Mucosa of descending colon (tissue), 3 donors: ENCODE measurements at regions not wholly inside any gene's neighbourhood (a gene's known extent, or its start where the extent isn't known, plus 50 kb on each side); places are given as distances from the start of the nearest gene placed in this dataset.

Source experiments
- ATAC-seq: fragments of 200-7000 bp; cut with Tn5 transposase; one replicate; pipeline ENCODE4 v1.9.1; 2020; ENCODE audit warnings: mild to moderate bottlenecking, moderate library complexity
- DNase-seq, 3 donors: peaks; one replicate each; pipeline ENCODE4 v3.0.0-alpha.2; 2020
- H3K36me3 ChIP-seq: fragments of 200-600 bp; one replicate; pipeline ENCODE4 v1.8.0; 2021; ENCODE audit warnings: low read depth, mild to moderate bottlenecking
- H3K4me1 ChIP-seq: fragments of 200-600 bp; one replicate; pipeline ENCODE4 v1.8.0; 2021; ENCODE audit warnings: low read depth, mild to moderate bottlenecking
- H3K4me3 ChIP-seq: fragments of 200-600 bp; one replicate; pipeline ENCODE4 v1.8.0; 2021; ENCODE audit warnings: mild to moderate bottlenecking
- H3K9me3 ChIP-seq: fragments of 200-600 bp; one replicate; pipeline ENCODE4 v1.8.0; 2021; ENCODE audit warnings: mild to moderate bottlenecking
- intact Hi-C, 2 donors: fragments of 100-400 bp; cut with DNase I in 1 of 2; cut with micrococcal nuclease in 1 of 2; formaldehyde crosslinking; loops; one replicate each; pipeline versions ENCODE4 v1.11.0 to v1.11.1; 2022; cut with DNase I, micrococcal nuclease
- TF ChIP-seq, protein P1 (sequence below): fragments of 200-600 bp; IDR thresholded peaks from one replicate; pipeline ENCODE4 v1.8.0; 2022; ENCODE audit warnings: antibody characterized with exemption, mild to moderate bottlenecking
- donor health status: DM: no; HTN: no; CAD: no; lungs with moderate emphysema.
- donor health status: DM: no; HTN: no; CAD: no.
- donor health status: DM: no; HTN: yes; CAD: no.

DNA sequence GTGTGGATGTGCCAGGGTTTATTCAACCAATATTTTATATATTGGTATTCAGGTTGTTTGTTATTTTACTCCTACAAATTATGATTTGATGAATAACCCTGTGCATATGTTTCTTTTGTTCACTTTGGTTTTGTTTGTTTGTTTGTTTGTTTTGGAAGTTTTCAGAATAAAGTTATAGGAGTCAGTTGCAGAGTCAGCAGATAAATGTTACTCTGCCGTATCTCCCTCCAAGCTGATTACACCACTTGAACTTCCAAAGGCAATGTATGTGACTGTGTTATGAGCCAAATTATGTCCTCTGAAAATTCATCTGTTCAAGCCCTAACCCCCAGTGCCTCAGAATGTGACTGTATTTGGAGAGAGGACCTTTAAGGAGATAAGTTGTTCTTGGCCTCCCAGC is 497.5 kb downstream of the TNS1 start:
- TF ChIP-seq, protein P1, sequence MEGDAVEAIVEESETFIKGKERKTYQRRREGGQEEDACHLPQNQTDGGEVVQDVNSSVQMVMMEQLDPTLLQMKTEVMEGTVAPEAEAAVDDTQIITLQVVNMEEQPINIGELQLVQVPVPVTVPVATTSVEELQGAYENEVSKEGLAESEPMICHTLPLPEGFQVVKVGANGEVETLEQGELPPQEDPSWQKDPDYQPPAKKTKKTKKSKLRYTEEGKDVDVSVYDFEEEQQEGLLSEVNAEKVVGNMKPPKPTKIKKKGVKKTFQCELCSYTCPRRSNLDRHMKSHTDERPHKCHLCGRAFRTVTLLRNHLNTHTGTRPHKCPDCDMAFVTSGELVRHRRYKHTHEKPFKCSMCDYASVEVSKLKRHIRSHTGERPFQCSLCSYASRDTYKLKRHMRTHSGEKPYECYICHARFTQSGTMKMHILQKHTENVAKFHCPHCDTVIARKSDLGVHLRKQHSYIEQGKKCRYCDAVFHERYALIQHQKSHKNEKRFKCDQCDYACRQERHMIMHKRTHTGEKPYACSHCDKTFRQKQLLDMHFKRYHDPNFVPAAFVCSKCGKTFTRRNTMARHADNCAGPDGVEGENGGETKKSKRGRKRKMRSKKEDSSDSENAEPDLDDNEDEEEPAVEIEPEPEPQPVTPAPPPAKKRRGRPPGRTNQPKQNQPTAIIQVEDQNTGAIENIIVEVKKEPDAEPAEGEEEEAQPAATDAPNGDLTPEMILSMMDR, result no peak
- Histone ChIP-seq H3K4me3 (no peak overlapping the region), H3K9me3 (no peaks in the 10 kb centered on the region), H3K4me1 (no peaks in the 10 kb centered on the region), H3K36me3 (no peaks in the 10 kb centered on the region)
- no peak for ATAC-seq
- intact Hi-C loops, result no loop called here
- DNase-seq, result no peak

DNA sequence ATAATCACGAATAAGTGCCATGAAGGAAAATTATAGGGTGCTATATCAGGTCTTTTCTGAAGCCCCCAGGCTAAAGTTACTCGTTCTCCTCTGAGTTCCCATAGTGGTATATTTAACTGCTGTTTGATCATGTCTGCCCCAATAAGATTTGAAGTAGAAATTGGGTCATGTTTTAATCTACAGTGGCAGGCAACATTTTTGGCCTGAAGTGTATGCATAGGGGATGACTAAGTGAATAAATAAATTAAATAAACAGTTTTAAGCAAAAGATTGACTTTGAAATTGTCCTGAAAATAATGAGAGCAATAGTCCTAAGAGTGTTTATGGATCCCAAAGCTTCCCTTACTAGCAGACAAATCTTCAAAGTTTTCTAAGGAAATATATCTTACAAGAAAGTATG is 500.9 kb downstream of the TNS1 start:
- intact Hi-C loops, result no loop called here
- H3K4me3 ChIP-seq, result no peak overlapping the region
- H3K36me3 ChIP-seq, result no peaks in the 10 kb centered on the region
- no peaks in the 10 kb centered on the region for H3K9me3 ChIP-seq
- H3K4me1 ChIP-seq, result no peaks in the 10 kb centered on the region
- TF ChIP-seq, protein P1, result no peak
- no peak for DNase-seq
- ATAC-seq, result no peak

DNA sequence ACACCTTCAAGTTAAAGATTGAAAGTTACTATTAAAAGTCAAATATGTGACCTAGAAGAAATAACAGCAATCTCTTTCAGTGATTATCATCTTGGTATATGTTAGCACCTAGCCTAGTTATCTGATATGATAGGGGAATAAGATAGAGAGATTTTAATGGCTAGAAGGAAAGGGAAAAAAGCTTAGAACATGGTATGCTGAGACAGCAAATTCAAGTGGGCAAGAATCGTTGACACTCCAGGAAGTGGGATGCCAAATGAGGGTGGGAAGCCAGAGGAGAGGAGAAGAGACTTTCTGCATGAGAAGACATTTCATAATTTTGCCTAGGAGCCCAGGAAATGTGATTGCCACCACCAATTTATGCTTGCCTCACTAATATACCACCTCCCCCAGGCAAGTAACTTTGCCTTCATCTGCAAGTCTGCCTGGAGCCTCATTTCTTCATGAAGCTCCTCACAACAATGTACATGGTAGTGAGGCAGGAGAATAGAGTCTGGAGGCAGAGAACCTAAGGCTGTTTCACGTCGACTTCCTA is 504.9 kb downstream of the TNS1 start:
- no peak overlapping the region for H3K4me3 ChIP-seq
- H3K9me3 ChIP-seq, result no peaks in the 10 kb centered on the region
- ATAC-seq (no peak), DNase-seq (no peak)
- no peaks in the 10 kb centered on the region for H3K36me3 ChIP-seq
- no peaks in the 10 kb centered on the region for H3K4me1 ChIP-seq
- TF ChIP-seq, protein P1, result no peak
- intact Hi-C loops, result no loop called here

DNA sequence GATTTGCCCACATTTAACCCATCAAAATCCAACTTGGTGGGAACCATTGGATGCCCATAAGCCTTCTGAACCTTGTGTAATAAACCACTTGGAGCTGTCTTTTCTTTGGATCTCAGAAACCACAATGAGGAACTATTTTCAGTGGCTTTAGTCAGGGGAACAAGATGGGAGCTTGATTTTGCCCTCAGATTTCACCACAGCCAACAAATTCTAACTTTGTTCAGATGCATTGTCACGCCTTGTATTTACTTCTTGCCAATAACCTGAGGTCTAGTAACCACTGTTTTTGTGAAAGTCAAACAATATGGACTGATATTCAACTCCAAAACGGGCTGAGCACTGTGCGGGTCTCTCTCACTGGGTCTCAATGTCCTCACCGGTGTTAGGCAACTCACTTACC is 508.2 kb downstream of the TNS1 start:
- no peaks in the 10 kb centered on the region for H3K36me3 ChIP-seq
- no peaks in the 10 kb centered on the region for H3K4me1 ChIP-seq
- intact Hi-C loops, result no loop called here
- H3K9me3 ChIP-seq, result no peaks in the 10 kb centered on the region
- TF ChIP-seq, protein P1, result no peak
- ATAC-seq (no peak), DNase-seq (no peak)
- no peak overlapping the region for H3K4me3 ChIP-seq

DNA sequence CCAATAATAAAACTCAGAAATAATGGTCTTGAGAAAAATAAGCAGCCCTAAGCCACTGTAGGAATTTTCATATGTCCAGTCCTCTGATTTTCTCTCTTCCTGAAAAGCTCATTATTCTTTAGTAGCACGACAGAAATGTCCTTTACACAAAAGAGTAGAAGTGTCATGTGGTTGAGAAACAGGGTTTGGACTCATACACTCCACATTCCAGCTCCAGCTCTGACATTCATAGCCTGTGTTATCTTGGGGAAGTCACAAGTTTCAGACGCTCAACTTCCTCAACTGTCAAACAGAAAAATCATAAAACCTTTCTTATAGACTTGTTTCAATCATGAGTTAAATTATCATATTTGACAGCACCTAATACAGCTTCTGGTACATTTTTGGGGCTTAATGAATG is 511.5 kb downstream of the TNS1 start:
- TF ChIP-seq, protein P1, result no peak

More for the DNA sequence above, 511.5 kb downstream of the TNS1 start:
- DNase-seq, result no peak
- Histone ChIP-seq H3K4me1 (no peaks in the 10 kb centered on the region), H3K9me3 (no peaks in the 10 kb centered on the region), H3K36me3 (no peaks in the 10 kb centered on the region), H3K4me3 (no peak overlapping the region)
- no peak for ATAC-seq
- intact Hi-C loops, result no loop called here
